K562 (cell line): ENCODE measurements at regions not wholly inside any gene's neighbourhood (a gene's known extent, or its start where the extent isn't known, plus 50 kb on each side); places are given as distances from the start of the nearest gene placed in this dataset.

Source experiments
- CTCF ChIP-seq, 3 experiments: IDR thresholded peaks in 2 of 3; conservative IDR thresholded peaks in 1 of 3; 2 replicates each; pipeline ENCODE4 v1.5.1; 2011 to 2012; ENCODE audit warnings: low read length in 3 of 3, mild to moderate bottlenecking in 3 of 3, control low read depth in 2 of 3, improper control_type of control experiment in 1 of 3, inconsistent platforms in 1 of 3, low read depth in 1 of 3, mixed read lengths in 1 of 3, moderate library complexity in 1 of 3; ENCODE audit not compliant: insufficient read depth in 2 of 3
- EP300 ChIP-seq: IDR thresholded peaks from 2 replicates; pipeline ENCODE4 v1.6.1; 2012; ENCODE audit warnings: low read length, improper control_type of control experiment
- EZH2 ChIP-seq: IDR thresholded peaks from 2 replicates; pipeline ENCODE4 v1.6.1; 2012; ENCODE audit warnings: low read depth, mild to moderate bottlenecking, inconsistent platforms, low read length, borderline replicate concordance
- IRF2 ChIP-seq: sonication (generic); formaldehyde crosslinking; IDR thresholded peaks from 2 replicates; pipeline ENCODE4 v1.8.1; 2022; ENCODE audit warnings: mild to moderate bottlenecking, missing genetic modification reagents
- ZBTB2 ChIP-seq: fragments of 450-650 bp; IDR thresholded peaks from 2 replicates; pipeline ENCODE4 v1.6.1; 2016; ENCODE audit warnings: antibody characterized with exemption

GRCh38 chr1:37261129-37261528, 213.3 kb upstream of the ZC3H12A start:
- no peak for TF ChIP-seq CTCF (IDR thresholded peaks at IDR 0.05 in 2 of 3, conservative IDR thresholded peaks at IDR 0.05 in 1 of 3; ENCODE audit: insufficient read depth in 2 of 3, low read depth in 1 of 3, low read length in 3 of 3)
- TF ChIP-seq EZH2: no peak
- no peak for TF ChIP-seq ZBTB2
- TF ChIP-seq EP300: no peak
- TF ChIP-seq IRF2 (CRISPR knock-in tag): no peak
